Osteoblast (primary cell): ENCODE measurements at regions not wholly inside any gene's neighbourhood (a gene's known extent, or its start where the extent isn't known, plus 50 kb on each side); places are given as distances from the start of the nearest gene placed in this dataset.

ENCODE experiments used
- DNase-seq: peaks from one replicate; pipeline ENCODE4 v3.0.0; 2011; ENCODE audit warnings: low spot score, mixed read lengths; ENCODE audit not compliant: insufficient read length; ENCODE audit errors: missing footprints
- H2AFZ ChIP-seq: 2 replicates; pipeline ENCODE4 v1.6.0; 2011; ENCODE audit warnings: mild to moderate bottlenecking, low read length
- H3K27ac ChIP-seq: 2 replicates; pipeline ENCODE4 v1.5.1; 2011; ENCODE audit warnings: mild to moderate bottlenecking, low read depth, low read length, moderate library complexity
- H3K27me3 ChIP-seq: 2 replicates; pipeline ENCODE4 v1.6.0; 2012; ENCODE audit warnings: mild to moderate bottlenecking, control low read depth, inconsistent platforms, low read length, moderate library complexity; ENCODE audit not compliant: insufficient read depth
- H3K36me3 ChIP-seq: 2 replicates; pipeline ENCODE4 v1.5.1; 2011; ENCODE audit warnings: mild to moderate bottlenecking, low read length, control low read depth, moderate library complexity; ENCODE audit not compliant: insufficient read depth
- H3K4me1 ChIP-seq: 2 replicates; pipeline ENCODE4 v1.5.1; 2011; ENCODE audit warnings: mild to moderate bottlenecking, low read length, control low read depth, moderate library complexity; ENCODE audit not compliant: insufficient read depth
- H3K4me2 ChIP-seq: 2 replicates; pipeline ENCODE4 v1.6.0; 2011; ENCODE audit warnings: mild to moderate bottlenecking, low read length; ENCODE audit not compliant: insufficient read depth
- H3K4me3 ChIP-seq: fragments of 200-600 bp; sonication (generic); 3 replicates; pipeline ENCODE4 v1.5.1; 2012; ENCODE audit warnings: mild to moderate bottlenecking, low read length, inconsistent platforms; ENCODE audit not compliant: insufficient read depth
- H3K79me2 ChIP-seq: 2 replicates; pipeline ENCODE4 v1.6.0; 2012; ENCODE audit warnings: mild to moderate bottlenecking, low read length, control low read depth, inconsistent platforms; ENCODE audit not compliant: insufficient read depth
- H3K9me3 ChIP-seq: 2 replicates; pipeline ENCODE4 v1.5.1; 2011; ENCODE audit warnings: low read depth, low read length, control low read depth
- H4K20me1 ChIP-seq: 2 replicates; pipeline ENCODE4 v1.6.0; 2012; ENCODE audit warnings: mild to moderate bottlenecking, low read length, control low read depth; ENCODE audit not compliant: insufficient read depth
- CTCF ChIP-seq: IDR thresholded peaks from 2 replicates; pipeline ENCODE4 v1.5.1; 2011; ENCODE audit warnings: mild to moderate bottlenecking, low read depth, low read length, moderate library complexity; ENCODE audit errors: extremely low read depth

DNA sequence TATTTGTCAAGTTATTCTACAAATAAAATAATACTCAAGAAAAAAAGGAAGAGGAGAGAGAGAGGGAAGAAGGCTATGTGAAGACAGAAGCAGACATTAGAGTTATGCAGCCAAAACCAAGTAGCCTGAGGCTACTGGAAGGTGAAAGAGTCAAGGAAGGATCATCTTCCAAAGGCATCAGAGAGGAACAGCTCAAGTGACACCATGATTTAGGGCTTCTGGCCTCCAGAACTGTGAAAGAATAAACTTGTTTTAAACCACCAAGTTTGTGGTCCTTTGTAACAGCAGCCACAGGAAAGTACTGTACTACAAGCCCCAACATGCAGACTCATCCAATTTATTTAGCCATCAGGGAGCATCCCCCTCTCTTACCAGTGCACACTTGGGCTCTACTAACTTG lies 788.5 kb upstream of the LRRTM1 start:
- Histone ChIP-seq H3K4me1 (no peaks in the 10 kb centered on the region), H4K20me1 (no peaks in the 10 kb centered on the region), H3K27me3 (no peaks in the 10 kb centered on the region), H3K4me3 (no peak overlapping the region), H3K4me2 (no peak overlapping the region), H3K9me3 (no peaks in the 10 kb centered on the region), H2AFZ (no peak overlapping the region), H3K79me2 (no peaks in the 10 kb centered on the region), H3K36me3 (no peaks in the 10 kb centered on the region), H3K27ac (no peak overlapping the region)
- no peak for TF ChIP-seq CTCF
- no peak for DNase-seq

GRCh38 chr2:81087646-81088045 lies 783.1 kb upstream of the LRRTM1 start:
- Histone ChIP-seq H3K27ac (no peak overlapping the region), H3K4me3 (no peak overlapping the region), H4K20me1 (no peaks in the 10 kb centered on the region), H3K4me1 (no peaks in the 10 kb centered on the region), H3K27me3 (no peaks in the 10 kb centered on the region), H3K79me2 (no peaks in the 10 kb centered on the region), H2AFZ (no peak overlapping the region), H3K9me3 (no peaks in the 10 kb centered on the region), H3K36me3 (no peaks in the 10 kb centered on the region), H3K4me2 (no peak overlapping the region)
- DNase-seq: no peak
- no peak for TF ChIP-seq CTCF

DNA sequence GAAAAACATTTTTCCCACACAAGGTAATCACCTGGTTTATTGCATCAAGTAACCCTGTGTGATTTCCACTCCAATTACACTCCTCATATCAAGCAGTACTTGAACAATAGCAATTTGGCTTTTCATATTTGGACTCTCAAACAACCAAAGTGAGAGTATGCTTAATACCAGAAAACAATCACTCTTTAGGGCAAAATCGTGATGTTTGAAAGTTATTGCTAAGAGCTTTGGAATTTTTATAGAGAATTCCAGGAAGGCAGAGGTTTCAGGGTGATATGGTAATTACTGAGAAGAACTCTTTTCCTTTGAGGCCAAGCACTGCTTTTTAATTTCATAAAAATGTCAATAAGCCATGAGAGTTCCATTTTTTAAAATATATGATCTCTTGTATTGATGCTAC lies 779.5 kb upstream of the LRRTM1 start:
- no peaks in the 10 kb centered on the region for H3K79me2 ChIP-seq
- H3K36me3 ChIP-seq: no peaks in the 10 kb centered on the region
- no peak overlapping the region for H3K4me2 ChIP-seq
- no peak overlapping the region for H3K27ac ChIP-seq
- no peaks in the 10 kb centered on the region for H3K27me3 ChIP-seq
- no peaks in the 10 kb centered on the region for H3K4me1 ChIP-seq
- DNase-seq: no peak
- no peaks in the 10 kb centered on the region for H4K20me1 ChIP-seq
- TF ChIP-seq CTCF: no peak
- no peak overlapping the region for H2AFZ ChIP-seq
- no peaks in the 10 kb centered on the region for H3K9me3 ChIP-seq
- H3K4me3 ChIP-seq: no peak overlapping the region

DNA sequence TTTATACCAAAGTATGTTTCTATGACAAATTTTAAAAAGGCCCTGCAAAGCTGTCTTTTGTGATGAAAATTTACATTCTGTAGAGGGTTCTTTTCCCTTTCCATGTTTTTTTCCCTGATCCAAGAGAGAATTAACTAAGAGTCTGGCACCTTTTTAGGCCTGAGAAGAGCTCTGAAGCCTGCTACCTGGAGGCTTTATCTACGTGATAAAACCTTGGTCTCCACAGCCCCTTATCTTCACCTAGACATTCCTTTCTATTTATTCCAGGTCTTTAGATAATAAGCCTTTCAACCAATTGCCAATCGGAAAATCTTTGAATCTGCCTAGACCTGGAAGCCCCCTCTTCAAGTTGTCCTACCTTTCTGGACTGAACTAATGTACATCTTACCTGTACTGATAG lies 774.1 kb upstream of the LRRTM1 start:
- no peak overlapping the region for H3K4me3 ChIP-seq
- H3K27ac ChIP-seq: no peak overlapping the region
- DNase-seq: no peak
- H2AFZ ChIP-seq: no peak overlapping the region
- no peaks in the 10 kb centered on the region for H3K79me2 ChIP-seq
- no peaks in the 10 kb centered on the region for H3K9me3 ChIP-seq
- no peaks in the 10 kb centered on the region for H3K36me3 ChIP-seq
- H4K20me1 ChIP-seq: no peaks in the 10 kb centered on the region
- H3K4me1 ChIP-seq: no peaks in the 10 kb centered on the region
- no peak overlapping the region for H3K4me2 ChIP-seq
- TF ChIP-seq CTCF: no peak
- H3K27me3 ChIP-seq: no peaks in the 10 kb centered on the region
